ENCODE measurements at regions not wholly inside any gene's neighbourhood (a gene's known extent, or its start where the extent isn't known, plus 50 kb on each side); places are given as distances from the start of the nearest gene placed in this dataset.

DNA sequence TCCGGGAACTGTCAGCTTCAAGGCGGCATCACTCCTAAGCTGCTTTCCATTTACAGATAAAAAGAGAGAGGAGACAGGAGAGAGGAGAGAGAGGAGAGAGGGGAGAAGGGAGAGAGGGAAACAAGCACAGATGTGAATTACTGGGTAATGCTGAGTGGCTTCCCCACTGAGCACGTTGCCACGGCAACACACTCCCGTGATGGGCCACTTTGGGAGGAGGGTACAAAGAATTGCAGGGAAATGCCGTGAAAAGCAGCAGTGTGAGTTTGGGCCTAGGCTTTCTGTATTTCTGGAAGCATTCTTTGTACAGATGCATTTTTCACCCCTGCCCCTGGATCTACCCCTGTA lies 128.0 kb upstream of the IRF2BP2 start:
- Mint-ChIP-seq H3K36me3 (ENCODE audit: insufficient read depth in 1 of 3, low read depth in 3 of 3) (no peaks in the 10 kb centered on the region), H3K4me1 (peaks cover 37 to 41% of the 10 kb centered on the region in 2 experiments), H3K4me3 (no peak overlapping the region; a peak in 1 of 5 replicates), H3K27me3 (ENCODE audit: low read depth) (peaks cover 5% of the 10 kb centered on the region), H3K9me3 (peaks cover 0 to 4% of the 10 kb centered on the region in 2 experiments; a peak in 1 of 5 replicates), H3K27ac (peak overlapping the region; percentile 29 to 86 (median 69); a peak in 4 of 7 replicates)
- no peak overlapping the region for H4K91ac ChIP-seq (ENCODE audit: insufficient read length, low read depth, low read length)
- H2BK120ac ChIP-seq (ENCODE audit: low read depth, low read length, poor library complexity, severe bottlenecking): no peak overlapping the region
- no peak overlapping the region for H4K8ac ChIP-seq (replicated peaks; ENCODE audit: insufficient read length, low read depth, low read length)
- H2AFZ ChIP-seq (ENCODE audit: low read length): no peak overlapping the region
- no peak overlapping the region for H3T11ph ChIP-seq (ENCODE audit: low read length)
- TF ChIP-seq, protein P1, sequence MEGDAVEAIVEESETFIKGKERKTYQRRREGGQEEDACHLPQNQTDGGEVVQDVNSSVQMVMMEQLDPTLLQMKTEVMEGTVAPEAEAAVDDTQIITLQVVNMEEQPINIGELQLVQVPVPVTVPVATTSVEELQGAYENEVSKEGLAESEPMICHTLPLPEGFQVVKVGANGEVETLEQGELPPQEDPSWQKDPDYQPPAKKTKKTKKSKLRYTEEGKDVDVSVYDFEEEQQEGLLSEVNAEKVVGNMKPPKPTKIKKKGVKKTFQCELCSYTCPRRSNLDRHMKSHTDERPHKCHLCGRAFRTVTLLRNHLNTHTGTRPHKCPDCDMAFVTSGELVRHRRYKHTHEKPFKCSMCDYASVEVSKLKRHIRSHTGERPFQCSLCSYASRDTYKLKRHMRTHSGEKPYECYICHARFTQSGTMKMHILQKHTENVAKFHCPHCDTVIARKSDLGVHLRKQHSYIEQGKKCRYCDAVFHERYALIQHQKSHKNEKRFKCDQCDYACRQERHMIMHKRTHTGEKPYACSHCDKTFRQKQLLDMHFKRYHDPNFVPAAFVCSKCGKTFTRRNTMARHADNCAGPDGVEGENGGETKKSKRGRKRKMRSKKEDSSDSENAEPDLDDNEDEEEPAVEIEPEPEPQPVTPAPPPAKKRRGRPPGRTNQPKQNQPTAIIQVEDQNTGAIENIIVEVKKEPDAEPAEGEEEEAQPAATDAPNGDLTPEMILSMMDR (conservative IDR thresholded peaks at IDR 0.05): no peak
- no peaks in the 10 kb centered on the region for H3K79me1 ChIP-seq (ENCODE audit: insufficient read depth, low read depth, low read length, poor library complexity, severe bottlenecking)
- no peak overlapping the region for H2BK20ac ChIP-seq (ENCODE audit: low read depth, low read length, poor library complexity, severe bottlenecking)
- H3K23me2 ChIP-seq (ENCODE audit: insufficient read length, low read depth, low read length, poor library complexity, severe bottlenecking): no peaks in the 10 kb centered on the region
- H3K18ac ChIP-seq (ENCODE audit: insufficient read length, low read depth, low read length): no peak overlapping the region
- no peak for DNase-seq
- no peak overlapping the region for H3K27ac ChIP-seq (ENCODE audit: insufficient read length, low read depth, low read length)
- H3K14ac ChIP-seq (ENCODE audit: insufficient read depth, low read length): no peak overlapping the region
- H3K56ac ChIP-seq (ENCODE audit: insufficient read length, low read depth, low read length): no peak overlapping the region
- no peak overlapping the region for H2BK15ac ChIP-seq (ENCODE audit: low read depth, low read length)
- H2BK12ac ChIP-seq (ENCODE audit: insufficient read length, low read depth, low read length): no peak overlapping the region
- no peak overlapping the region for H3K4ac ChIP-seq (ENCODE audit: low read depth, low read length)
- no peaks in the 10 kb centered on the region for H3K27me3 ChIP-seq (ENCODE audit: insufficient read depth, low read length)
- H2BK5ac ChIP-seq (ENCODE audit: insufficient read length, low read length): no peak overlapping the region
- H3K79me2 ChIP-seq (ENCODE audit: insufficient read depth, low read length): no peaks in the 10 kb centered on the region
- no peak overlapping the region for H2AK5ac ChIP-seq (ENCODE audit: insufficient read length, low read length)
- H3K9ac ChIP-seq (ENCODE audit: extremely low read depth, insufficient read length, low read length): no peak overlapping the region
- H3K9me3 ChIP-seq (ENCODE audit: control insufficient read depth, low read depth, low read length): no peaks in the 10 kb centered on the region
- no peak overlapping the region for H4K5ac ChIP-seq (ENCODE audit: insufficient read length, low read depth, low read length)
- no CpG with 5 or more reads among the region's 6 CpGs for WGBS (ENCODE audit: extremely low coverage, insufficient read length, low lambda C conversion rate)
- no peak overlapping the region for H3K4me2 ChIP-seq (ENCODE audit: insufficient read depth, insufficient read length, low read length)
- no peaks in the 10 kb centered on the region for H4K20me1 ChIP-seq (ENCODE audit: control insufficient read depth, insufficient read depth, insufficient read length)
- H3K4me1 ChIP-seq (ENCODE audit: insufficient read depth, low read length): no peaks in the 10 kb centered on the region
- no peak overlapping the region for H3K23ac ChIP-seq (ENCODE audit: insufficient read length, low read depth, low read length)

Data from H9 (cell line).